GM13977 (cell line): ENCODE measurements at regions not wholly inside any gene's neighbourhood (a gene's known extent, or its start where the extent isn't known, plus 50 kb on each side); places are given as distances from the start of the nearest gene placed in this dataset.
"Not testable (repeated sequence)": the region's sequence is repeated elsewhere in the genome, so short reads cannot be mapped to it uniquely, and the experiment has no call there.

Source experiments
- DNase-seq: peaks from one replicate; pipeline ENCODE4 v3.0.0; 2012; ENCODE audit warnings: low spot score
- in situ Hi-C: fragments of 300-500 bp; cut with MboI; formaldehyde crosslinking; loops from one replicate; pipeline ENCODE4 v1.12.0; 2022; ENCODE audit warnings: low sequenced_read_pairs, low pct_unique_long_range_greater_than_20kb, mixed read lengths, inconsistent platforms; ENCODE audit not compliant: unreplicated experiment
- TF ChIP-seq, protein P1 (sequence below): IDR thresholded peaks from 2 replicates; pipeline ENCODE4 v1.5.1; 2012; ENCODE audit warnings: mild to moderate bottlenecking, control low read depth; ENCODE audit not compliant: insufficient read depth; ENCODE audit errors: extremely low read depth, missing control alignments

DNA sequence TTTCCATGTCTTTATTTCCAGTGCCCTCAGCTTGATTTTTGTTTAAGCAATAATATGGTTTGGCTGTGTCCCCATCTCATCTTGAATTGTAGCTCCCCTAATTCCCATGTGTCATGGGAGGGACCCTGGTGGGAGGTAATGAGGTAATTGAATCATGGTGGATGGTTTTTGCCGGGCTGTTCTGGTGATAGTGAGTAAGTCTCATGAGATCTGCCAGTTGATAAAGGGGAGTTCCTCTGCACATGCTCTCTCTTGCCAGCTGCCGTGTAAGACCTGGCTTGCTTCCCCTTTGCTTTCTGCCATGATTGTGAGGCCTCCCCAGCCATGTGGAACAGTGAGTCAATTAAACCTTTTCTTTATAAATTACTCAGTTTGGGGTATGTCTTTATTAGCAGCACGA, 559.6 kb upstream of the ADAMTS5 start:
- in situ Hi-C loops: no loop called here
- DNase-seq: no peak
- TF ChIP-seq, protein P1, sequence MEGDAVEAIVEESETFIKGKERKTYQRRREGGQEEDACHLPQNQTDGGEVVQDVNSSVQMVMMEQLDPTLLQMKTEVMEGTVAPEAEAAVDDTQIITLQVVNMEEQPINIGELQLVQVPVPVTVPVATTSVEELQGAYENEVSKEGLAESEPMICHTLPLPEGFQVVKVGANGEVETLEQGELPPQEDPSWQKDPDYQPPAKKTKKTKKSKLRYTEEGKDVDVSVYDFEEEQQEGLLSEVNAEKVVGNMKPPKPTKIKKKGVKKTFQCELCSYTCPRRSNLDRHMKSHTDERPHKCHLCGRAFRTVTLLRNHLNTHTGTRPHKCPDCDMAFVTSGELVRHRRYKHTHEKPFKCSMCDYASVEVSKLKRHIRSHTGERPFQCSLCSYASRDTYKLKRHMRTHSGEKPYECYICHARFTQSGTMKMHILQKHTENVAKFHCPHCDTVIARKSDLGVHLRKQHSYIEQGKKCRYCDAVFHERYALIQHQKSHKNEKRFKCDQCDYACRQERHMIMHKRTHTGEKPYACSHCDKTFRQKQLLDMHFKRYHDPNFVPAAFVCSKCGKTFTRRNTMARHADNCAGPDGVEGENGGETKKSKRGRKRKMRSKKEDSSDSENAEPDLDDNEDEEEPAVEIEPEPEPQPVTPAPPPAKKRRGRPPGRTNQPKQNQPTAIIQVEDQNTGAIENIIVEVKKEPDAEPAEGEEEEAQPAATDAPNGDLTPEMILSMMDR: no peak

DNA sequence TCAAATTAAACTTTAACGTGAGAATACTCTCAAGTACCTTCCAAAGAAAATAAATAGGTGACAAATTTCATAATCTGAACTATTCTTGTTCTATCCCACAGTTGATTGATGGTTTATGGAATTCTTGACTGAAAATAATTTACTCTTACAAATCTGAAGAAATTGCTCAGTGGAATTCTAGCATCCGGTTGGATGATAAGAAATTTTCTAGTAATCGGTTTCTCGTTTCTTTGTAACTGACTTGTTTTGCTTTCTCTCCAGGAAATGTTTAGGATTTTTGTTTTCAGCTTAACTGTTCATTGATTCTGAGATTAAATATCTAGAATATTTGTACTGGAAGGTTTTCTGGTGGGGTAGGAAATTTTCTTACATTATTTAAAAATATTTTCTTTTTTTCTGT, 558.9 kb upstream of the ADAMTS5 start:
- in situ Hi-C loops: no loop called here
- DNase-seq: no peak
- TF ChIP-seq, protein P1: no peak

DNA sequence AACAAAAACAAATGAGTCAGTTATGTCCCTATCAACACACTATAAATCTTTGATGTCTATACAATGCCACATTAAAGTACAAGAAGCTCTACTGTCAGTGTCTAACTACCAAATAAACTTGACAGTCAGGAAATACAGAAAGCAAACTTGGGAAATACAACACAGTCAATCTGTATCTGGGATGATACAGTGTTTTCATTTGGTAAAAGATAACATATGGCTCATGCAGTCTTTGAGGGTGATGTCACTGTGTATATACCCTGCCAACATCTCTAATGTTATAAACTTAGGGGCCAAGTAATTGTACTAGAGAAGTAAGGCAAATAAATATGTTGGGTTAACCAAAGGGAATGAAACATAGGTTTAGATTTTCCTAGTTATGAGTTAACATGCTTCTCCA, 552.5 kb upstream of the ADAMTS5 start:
- no peak for DNase-seq
- in situ Hi-C loops: no loop called here
- TF ChIP-seq, protein P1: no peak

DNA sequence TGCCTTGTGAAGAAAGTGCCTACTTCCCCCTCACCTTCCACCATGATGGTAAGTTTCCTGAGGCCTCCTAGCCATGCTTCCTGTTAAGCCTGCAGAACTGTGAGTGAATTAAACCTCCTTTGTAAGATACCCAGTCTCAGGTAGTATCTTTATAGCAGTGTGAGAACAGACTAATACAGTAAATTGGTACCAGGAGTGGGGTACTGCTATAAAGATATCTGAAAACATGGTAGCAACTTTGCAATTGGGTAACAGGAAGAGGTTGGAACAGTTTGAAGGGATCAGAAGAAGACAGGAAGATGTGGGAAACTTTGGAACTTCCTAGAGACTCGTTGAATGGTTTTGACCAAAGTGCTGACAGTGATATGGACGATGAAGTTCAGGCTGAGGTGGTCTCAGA, 550.3 kb upstream of the ADAMTS5 start:
- DNase-seq, in situ Hi-C loops: not testable (repeated sequence)

DNA sequence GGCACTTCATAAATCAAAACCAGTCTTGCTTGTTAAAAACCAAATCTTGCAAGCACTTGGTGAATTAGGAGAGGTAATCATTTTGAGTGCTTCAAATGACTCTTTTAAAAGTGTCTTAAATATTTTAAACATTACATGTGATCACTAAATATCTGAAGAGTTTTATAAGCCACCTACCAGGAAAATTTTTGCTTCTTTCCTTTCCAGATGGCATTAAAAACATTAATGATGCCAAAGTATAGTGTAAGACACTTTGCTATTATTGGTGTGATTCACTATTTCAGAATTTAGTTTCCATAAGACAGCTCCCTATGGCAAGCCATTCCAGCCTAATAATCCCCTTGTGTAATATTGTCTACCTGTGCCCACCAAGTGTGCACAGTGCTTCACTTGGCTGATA, 548.8 kb upstream of the ADAMTS5 start:
- in situ Hi-C loops: no loop called here
- TF ChIP-seq, protein P1: no peak
- DNase-seq: no peak

DNA sequence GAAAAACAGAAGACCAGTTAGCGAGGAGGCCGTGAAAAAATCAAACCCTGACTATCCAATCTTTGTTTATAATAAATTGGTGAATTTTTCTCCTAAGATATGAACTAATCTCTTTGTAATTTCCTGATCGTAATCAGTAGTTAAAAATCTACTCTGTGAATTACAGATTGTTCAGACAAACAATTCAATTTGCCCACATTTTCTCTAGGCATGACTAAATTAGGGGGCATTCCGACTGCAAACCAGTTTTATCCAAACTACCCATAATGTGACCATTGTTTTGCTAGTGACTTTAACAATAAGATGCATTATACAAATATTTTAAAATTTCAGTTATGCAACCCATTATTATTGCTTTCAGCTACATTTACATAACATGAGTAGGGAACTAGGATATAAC, 546.9 kb upstream of the ADAMTS5 start:
- DNase-seq: no peak
- in situ Hi-C loops: no loop called here
- TF ChIP-seq, protein P1: no peak

DNA sequence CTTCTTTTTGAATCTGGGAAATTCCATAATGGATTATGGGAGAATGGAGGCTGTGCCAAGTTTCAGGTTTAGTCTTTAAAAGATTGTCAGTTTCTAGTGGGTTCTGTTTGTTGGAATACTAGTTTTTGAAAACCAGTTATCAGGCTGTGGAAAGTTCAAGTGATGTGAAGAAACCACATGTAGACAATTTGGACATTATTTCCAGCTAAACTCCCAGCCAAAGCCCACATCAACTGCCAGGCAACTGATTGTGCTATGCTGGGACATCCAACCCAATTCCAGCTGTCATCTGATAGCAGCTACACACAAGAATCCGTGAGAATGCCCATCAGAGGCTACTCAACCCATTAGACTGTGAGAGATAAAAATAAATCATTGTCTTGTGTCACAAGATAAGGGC, 546.1 kb upstream of the ADAMTS5 start:
- in situ Hi-C loops: no loop called here
- DNase-seq: no peak
- TF ChIP-seq, protein P1: no peak
